IMR-90 (cell line): ENCODE measurements at regions not wholly inside any gene's neighbourhood (a gene's known extent, or its start where the extent isn't known, plus 50 kb on each side); places are given as distances from the start of the nearest gene placed in this dataset.

Experiments
- ATAC-seq: fragments of 200-7000 bp; cut with Tn5 transposase; 2 replicates; pipeline ENCODE4 v1.9.1; 2020; ENCODE audit warnings: low read depth, mild to moderate bottlenecking, moderate library complexity
- BruUV-seq: library from RNA; stranded (reverse); fragments of 400-500 nt; replicated peaks from 2 replicates; lab custom pipeline; 2021; lab: Mats Ljungman, UMichigan
- CTCF ChIA-PET: fragments of 300-600 bp; formaldehyde crosslinking; extraction: SDS; loops from one replicate; lab custom pipeline; 2021; ENCODE audit warnings: antibody characterized with exemption; lab: Yijun Ruan, JAX
- POLR2A ChIA-PET: fragments of 300-600 bp; sonication (Branson Sonifier 250); formaldehyde crosslinking; loops from one replicate; lab custom pipeline; 2022; ENCODE audit warnings: antibody characterized with exemption; ENCODE audit not compliant: unreplicated experiment; lab: Charles Lee
- DNase-seq: peaks from one replicate; pipeline ENCODE4 v3.0.0; 2013
- H2AFZ ChIP-seq: replicated peaks from 2 replicates; pipeline ENCODE3; 2013; ENCODE audit warnings: low read length, mild to moderate bottlenecking; ENCODE audit not compliant: poor library complexity
- H2AK5ac ChIP-seq: 2 replicates; pipeline ENCODE4 v1.6.1; 2013; ENCODE audit warnings: low read depth, low read length, inconsistent platforms
- H2AK9ac ChIP-seq: replicated peaks from 2 replicates; pipeline ENCODE3; 2013; ENCODE audit warnings: mild to moderate bottlenecking, low read depth, low read length, moderate library complexity; ENCODE audit not compliant: poor library complexity
- H2BK120ac ChIP-seq: 2 replicates; pipeline ENCODE4 v1.6.1; 2013; ENCODE audit warnings: low read depth, low read length, inconsistent platforms
- H2BK15ac ChIP-seq: 3 replicates; pipeline ENCODE4 v1.6.1; 2013; ENCODE audit warnings: low read depth, low read length, inconsistent platforms
- H2BK20ac ChIP-seq: 2 replicates; pipeline ENCODE4 v1.6.1; 2013; ENCODE audit warnings: low read depth, mild to moderate bottlenecking, inconsistent platforms, low read length, moderate library complexity
- H2BK5ac ChIP-seq: 2 replicates; pipeline ENCODE4 v1.6.1; 2013; ENCODE audit warnings: mild to moderate bottlenecking, low read depth, low read length, inconsistent platforms; ENCODE audit not compliant: poor library complexity, severe bottlenecking
- H3K14ac ChIP-seq: replicated peaks from 2 replicates; pipeline ENCODE4 v1.6.1; 2013; ENCODE audit warnings: low read depth, low read length, inconsistent platforms
- H3K18ac ChIP-seq: 2 replicates; pipeline ENCODE4 v1.6.1; 2013; ENCODE audit warnings: low read depth, low read length, control low read depth
- H3K23ac ChIP-seq: 2 replicates; pipeline ENCODE4 v1.6.1; 2013; ENCODE audit warnings: low read depth, low read length, inconsistent platforms
- H3K27ac ChIP-seq: 2 replicates; pipeline ENCODE4 v1.5.1; 2013; ENCODE audit warnings: mild to moderate bottlenecking, control low read depth, low read length; ENCODE audit not compliant: insufficient read depth
- H3K27me3 ChIP-seq: 2 replicates; pipeline ENCODE4 v1.6.1; 2013; ENCODE audit warnings: low read length; ENCODE audit not compliant: control insufficient read depth, insufficient read depth
- H3K36me3 ChIP-seq: 2 replicates; pipeline ENCODE4 v1.6.1; 2013; ENCODE audit warnings: low read length, mixed read lengths; ENCODE audit not compliant: control insufficient read depth, insufficient read depth
- H3K4ac ChIP-seq: 2 replicates; pipeline ENCODE4 v1.6.1; 2013; ENCODE audit warnings: low read depth, low read length, inconsistent platforms
- H3K4me1 ChIP-seq: 2 replicates; pipeline ENCODE4 v1.6.1; 2013; ENCODE audit warnings: low read length, mixed read lengths; ENCODE audit not compliant: control insufficient read depth, insufficient read depth
- H3K4me2 ChIP-seq: 2 replicates; pipeline ENCODE4 v1.6.1; 2013; ENCODE audit warnings: low read depth, mild to moderate bottlenecking, control low read depth, low read length, moderate library complexity
- H3K4me3 ChIP-seq: 2 replicates; pipeline ENCODE4 v1.5.1; 2013; ENCODE audit warnings: low read depth, mild to moderate bottlenecking, control low read depth, low read length, moderate library complexity; ENCODE audit not compliant: insufficient read depth
- H3K56ac ChIP-seq: 2 replicates; pipeline ENCODE4 v1.6.1; 2013; ENCODE audit warnings: low read length, inconsistent platforms; ENCODE audit not compliant: insufficient read depth; ENCODE audit errors: extremely low read depth
- H3K79me1 ChIP-seq, 2 experiments: 2 replicates each; pipeline ENCODE4 v1.6.1; 2013; ENCODE audit warnings: low read length in 2 of 2, inconsistent platforms in 1 of 2, low read depth in 1 of 2
- H3K9ac ChIP-seq: 2 replicates; pipeline ENCODE4 v1.6.1; 2013; ENCODE audit warnings: low read depth, low read length, control low read depth
- H3K9me1 ChIP-seq: 2 replicates; pipeline ENCODE4 v1.6.1; 2013; ENCODE audit warnings: low read length, inconsistent platforms; ENCODE audit not compliant: insufficient read depth
- H3K9me3 ChIP-seq: 2 replicates; pipeline ENCODE4 v1.6.1; 2013; ENCODE audit warnings: low read length; ENCODE audit not compliant: control insufficient read depth, insufficient read depth
- H4K20me1 ChIP-seq: 2 replicates; pipeline ENCODE4 v1.6.1; 2013; ENCODE audit warnings: low read length, inconsistent platforms; ENCODE audit not compliant: insufficient read depth
- H4K5ac ChIP-seq: 2 replicates; pipeline ENCODE4 v1.6.1; 2013; ENCODE audit warnings: mild to moderate bottlenecking, low read depth, low read length, control low read depth
- H4K8ac ChIP-seq, 2 experiments: 2 replicates each; pipeline ENCODE4 v1.6.1; 2013; ENCODE audit warnings: low read depth in 2 of 2, low read length in 2 of 2, control low read depth in 1 of 2, inconsistent platforms in 1 of 2
- H4K91ac ChIP-seq: 2 replicates; pipeline ENCODE4 v1.6.1; 2013; ENCODE audit warnings: low read depth, low read length, inconsistent platforms; ENCODE audit not compliant: insufficient read depth
- BHLHE40 ChIP-seq: fragments of 150-350 bp; IDR thresholded peaks from 2 replicates; pipeline ENCODE4 v1.6.1; 2016; ENCODE audit warnings: mild to moderate bottlenecking, low read depth, low read length
- CEBPB ChIP-seq: IDR thresholded peaks from 2 replicates; pipeline ENCODE4 v1.6.1; 2012; ENCODE audit warnings: low read depth, low read length, improper control_type of control experiment
- CHD1 ChIP-seq: IDR thresholded peaks from 2 replicates; pipeline ENCODE4 v1.6.1; 2012; ENCODE audit warnings: low read depth, low read length, improper control_type of control experiment
- FOS ChIP-seq: fragments of 150-350 bp; IDR thresholded peaks from 2 replicates; pipeline ENCODE4 v1.6.1; 2016; ENCODE audit warnings: low read depth, low read length
- MAFK ChIP-seq: IDR thresholded peaks from 2 replicates; pipeline ENCODE4 v1.6.1; 2012; ENCODE audit warnings: low read depth, low read length, improper control_type of control experiment
- MAZ ChIP-seq: IDR thresholded peaks from 2 replicates; pipeline ENCODE4 v1.6.1; 2012; ENCODE audit warnings: low read depth, mild to moderate bottlenecking, low read length, improper control_type of control experiment, moderate library complexity, borderline replicate concordance
- MXI1 ChIP-seq: IDR thresholded peaks from 2 replicates; pipeline ENCODE4 v1.6.1; 2012; ENCODE audit warnings: low read depth, mild to moderate bottlenecking, low read length, moderate library complexity, borderline replicate concordance
- NFE2L2 ChIP-seq: fragments of 150-350 bp; IDR thresholded peaks from 2 replicates; pipeline ENCODE4 v1.6.1; 2016; ENCODE audit warnings: low read depth, mild to moderate bottlenecking, low read length
- POLR2A ChIP-seq: IDR thresholded peaks from 2 replicates; pipeline ENCODE4 v1.6.1; 2012; ENCODE audit warnings: mild to moderate bottlenecking, low read depth, low read length
- RAD21 ChIP-seq: IDR thresholded peaks from 2 replicates; pipeline ENCODE4 v1.6.1; 2012; ENCODE audit warnings: low read length, improper control_type of control experiment
- RCOR1 ChIP-seq: IDR thresholded peaks from 2 replicates; pipeline ENCODE4 v1.6.1; 2012; ENCODE audit warnings: mild to moderate bottlenecking, low read length, improper control_type of control experiment; ENCODE audit not compliant: insufficient replicate concordance
- RFX5 ChIP-seq: IDR thresholded peaks from 2 replicates; pipeline ENCODE4 v1.8.0; 2012; ENCODE audit warnings: low read depth, mild to moderate bottlenecking, low read length, moderate library complexity
- SMC3 ChIP-seq: fragments of 150-350 bp; IDR thresholded peaks from 2 replicates; pipeline ENCODE4 v1.6.1; 2016; ENCODE audit warnings: low read depth, mild to moderate bottlenecking, antibody characterized with exemption, low read length, moderate library complexity
- WGBS, 2 experiments: methylation state at CpG; one replicate each; pipeline versions ENCODE4 v1.1.5 to v1.1.7; 2013; ENCODE audit warnings: missing lambda C conversion rate in 2 of 2; ENCODE audit not compliant: insufficient read length in 1 of 2; ENCODE audit errors: extremely low coverage in 2 of 2; 5-methylcytosine and 5-hydroxymethylcytosine counted together
- dilution Hi-C: fragments of 300-500 bp; cut with HindIII; formaldehyde crosslinking; loops from one replicate; pipeline ENCODE4 v1.14.3; 2018; ENCODE audit warnings: low sequenced_read_pairs; ENCODE audit not compliant: unreplicated experiment
- in situ Hi-C: fragments of 300-500 bp; cut with MboI; formaldehyde crosslinking; loops from 3 replicates; pipeline ENCODE4 v1.14.3; 2019; ENCODE audit warnings: low sequenced_read_pairs, inconsistent platforms, mixed read lengths
- intact Hi-C: fragments of 100-400 bp; cut with micrococcal nuclease; formaldehyde crosslinking; loops from 2 replicates; pipeline ENCODE4 v1.10.0; 2022
- TF ChIP-seq, protein P1 (sequence below): conservative IDR thresholded peaks from 2 replicates; pipeline ENCODE4 v1.5.1; 2012; ENCODE audit warnings: mild to moderate bottlenecking, low read depth, low read length, improper control_type of control experiment
- TF ChIP-seq, protein P2 (sequence below): fragments of 150-350 bp; IDR thresholded peaks from 2 replicates; pipeline ENCODE4 v1.6.1; 2017; ENCODE audit warnings: mild to moderate bottlenecking, antibody characterized with exemption, low read length, low read depth
- TF ChIP-seq, protein P3 (sequence below): fragments of 150-350 bp; IDR thresholded peaks from 2 replicates; pipeline ENCODE4 v1.6.1; 2016; ENCODE audit warnings: low read depth, mild to moderate bottlenecking, low read length, moderate library complexity, borderline replicate concordance

DNA sequence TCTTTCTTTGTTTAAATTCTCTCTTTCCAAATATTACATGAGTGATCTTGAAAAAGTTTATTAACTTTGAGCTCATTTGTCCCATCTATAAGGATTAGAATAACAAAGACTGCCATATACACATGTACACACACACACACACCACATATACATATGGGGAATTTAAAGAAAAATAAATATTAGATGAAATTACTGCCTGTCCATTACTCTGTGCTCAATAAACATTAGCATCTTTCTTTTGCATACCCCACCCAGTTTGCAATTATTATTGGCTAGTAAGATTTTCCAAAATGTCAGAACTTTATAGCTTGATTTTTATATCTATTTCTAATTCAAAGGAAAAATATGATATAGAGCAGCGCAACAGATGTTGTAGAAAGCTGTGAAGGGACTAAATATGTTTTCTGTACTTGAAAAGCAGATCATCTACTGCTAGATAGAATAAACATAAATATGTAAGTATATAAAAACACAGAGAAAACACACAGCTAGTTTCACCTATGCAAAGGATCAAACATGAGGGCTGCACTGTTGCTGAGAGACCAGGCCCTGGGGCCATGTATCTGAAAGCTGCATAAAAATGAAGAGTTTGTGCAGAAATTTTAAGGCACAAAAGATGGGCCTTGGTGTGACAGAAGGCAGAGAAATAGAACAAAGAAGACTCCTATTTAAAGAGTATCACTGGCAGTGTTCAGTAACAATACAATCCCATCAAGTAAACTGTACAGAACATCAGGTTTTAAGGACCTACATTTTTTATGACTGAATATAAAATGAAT is 114.2 kb upstream of the NECTIN3 start:
- WGBS, 2 experiments, result no CpG with 5 or more reads among the region's 1 CpG

More for the DNA sequence above, 114.2 kb upstream of the NECTIN3 start:
- no peak overlapping the region for H3K56ac ChIP-seq
- no peak overlapping the region for H4K5ac ChIP-seq
- H4K20me1 ChIP-seq, result no peaks in the 10 kb centered on the region
- no peak overlapping the region for H4K91ac ChIP-seq
- H3K18ac ChIP-seq, result no peak overlapping the region
- H2BK5ac ChIP-seq, result no peak overlapping the region
- no peaks in the 10 kb centered on the region for H3K79me1 ChIP-seq
- H2BK15ac ChIP-seq, result no peak overlapping the region
- H3K14ac ChIP-seq, result no peak overlapping the region
- H4K8ac ChIP-seq, result no peak overlapping the region
- intact Hi-C loops (no loop called here), dilution Hi-C loops (no loop called here), in situ Hi-C loops (no loop called here)
- H3K4me3 ChIP-seq, result no peak overlapping the region
- no peaks in the 10 kb centered on the region for H3K36me3 ChIP-seq
- POLR2A ChIA-PET, result no interaction called here
- H3K23ac ChIP-seq, result no peak overlapping the region
- DNase-seq (no peak), ATAC-seq (no peak)
- H3K27ac ChIP-seq, result no peak overlapping the region
- H2AFZ ChIP-seq, result no peak overlapping the region
- no peak overlapping the region for H2AK9ac ChIP-seq
- no TSS peak for BruUV-seq
- H3K9me3 ChIP-seq, result no peaks in the 10 kb centered on the region
- no peaks in the 10 kb centered on the region for H3K9me1 ChIP-seq
- no peak overlapping the region for H2AK5ac ChIP-seq
- H3K27me3 ChIP-seq, result no peaks in the 10 kb centered on the region
- no peak overlapping the region for H3K4ac ChIP-seq
- H3K9ac ChIP-seq, result no peak overlapping the region
- H3K4me1 ChIP-seq, result peaks cover 3% of the 10 kb centered on the region; the same call in 1 of the 2 replicates
- CTCF ChIA-PET, result interaction anchor here (0.6 to 1.2 kb wide), 2 partner anchors 10 to 41 kb away, joined by 3 read pairs; no protein-coding TSS in a partner anchor
- TF ChIP-seq CEBPB, result no peak
- TF ChIP-seq FOS, result no peak
- no peak for TF ChIP-seq CHD1
- no peak for TF ChIP-seq POLR2A
- TF ChIP-seq, protein P1, sequence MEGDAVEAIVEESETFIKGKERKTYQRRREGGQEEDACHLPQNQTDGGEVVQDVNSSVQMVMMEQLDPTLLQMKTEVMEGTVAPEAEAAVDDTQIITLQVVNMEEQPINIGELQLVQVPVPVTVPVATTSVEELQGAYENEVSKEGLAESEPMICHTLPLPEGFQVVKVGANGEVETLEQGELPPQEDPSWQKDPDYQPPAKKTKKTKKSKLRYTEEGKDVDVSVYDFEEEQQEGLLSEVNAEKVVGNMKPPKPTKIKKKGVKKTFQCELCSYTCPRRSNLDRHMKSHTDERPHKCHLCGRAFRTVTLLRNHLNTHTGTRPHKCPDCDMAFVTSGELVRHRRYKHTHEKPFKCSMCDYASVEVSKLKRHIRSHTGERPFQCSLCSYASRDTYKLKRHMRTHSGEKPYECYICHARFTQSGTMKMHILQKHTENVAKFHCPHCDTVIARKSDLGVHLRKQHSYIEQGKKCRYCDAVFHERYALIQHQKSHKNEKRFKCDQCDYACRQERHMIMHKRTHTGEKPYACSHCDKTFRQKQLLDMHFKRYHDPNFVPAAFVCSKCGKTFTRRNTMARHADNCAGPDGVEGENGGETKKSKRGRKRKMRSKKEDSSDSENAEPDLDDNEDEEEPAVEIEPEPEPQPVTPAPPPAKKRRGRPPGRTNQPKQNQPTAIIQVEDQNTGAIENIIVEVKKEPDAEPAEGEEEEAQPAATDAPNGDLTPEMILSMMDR, result no peak
- TF ChIP-seq, protein P2, sequence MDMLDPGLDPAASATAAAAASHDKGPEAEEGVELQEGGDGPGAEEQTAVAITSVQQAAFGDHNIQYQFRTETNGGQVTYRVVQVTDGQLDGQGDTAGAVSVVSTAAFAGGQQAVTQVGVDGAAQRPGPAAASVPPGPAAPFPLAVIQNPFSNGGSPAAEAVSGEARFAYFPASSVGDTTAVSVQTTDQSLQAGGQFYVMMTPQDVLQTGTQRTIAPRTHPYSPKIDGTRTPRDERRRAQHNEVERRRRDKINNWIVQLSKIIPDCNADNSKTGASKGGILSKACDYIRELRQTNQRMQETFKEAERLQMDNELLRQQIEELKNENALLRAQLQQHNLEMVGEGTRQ, result no peak
- no peak for TF ChIP-seq RCOR1
- TF ChIP-seq, protein P3, sequence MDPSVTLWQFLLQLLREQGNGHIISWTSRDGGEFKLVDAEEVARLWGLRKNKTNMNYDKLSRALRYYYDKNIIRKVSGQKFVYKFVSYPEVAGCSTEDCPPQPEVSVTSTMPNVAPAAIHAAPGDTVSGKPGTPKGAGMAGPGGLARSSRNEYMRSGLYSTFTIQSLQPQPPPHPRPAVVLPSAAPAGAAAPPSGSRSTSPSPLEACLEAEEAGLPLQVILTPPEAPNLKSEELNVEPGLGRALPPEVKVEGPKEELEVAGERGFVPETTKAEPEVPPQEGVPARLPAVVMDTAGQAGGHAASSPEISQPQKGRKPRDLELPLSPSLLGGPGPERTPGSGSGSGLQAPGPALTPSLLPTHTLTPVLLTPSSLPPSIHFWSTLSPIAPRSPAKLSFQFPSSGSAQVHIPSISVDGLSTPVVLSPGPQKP, result no peak
- TF ChIP-seq MAFK, result no peak
- TF ChIP-seq RAD21, result no peak
- TF ChIP-seq RFX5, result no peak
- TF ChIP-seq SMC3, result no peak
- TF ChIP-seq BHLHE40, result no peak
- no peak for TF ChIP-seq MXI1
- TF ChIP-seq MAZ, result no peak
- no peak for TF ChIP-seq NFE2L2
- no peak overlapping the region for H3K4me2 ChIP-seq
- no peak overlapping the region for H2BK20ac ChIP-seq
- H2BK120ac ChIP-seq, result no peak overlapping the region
